ENCODE measurements at regions not wholly inside any gene's neighbourhood (a gene's known extent, or its start where the extent isn't known, plus 50 kb on each side); places are given as distances from the start of the nearest gene placed in this dataset.

GRCh38 chr5:153896117-153896516 is 142.6 kb downstream of the FAM114A2 start:
- TF ChIP-seq CTCF (IDR thresholded peaks at IDR 0.05; ENCODE audit: insufficient read depth, low read length): no peak
- DNase-seq (ENCODE audit: low read depth): no peak
- no peak overlapping the region for H3K4me3 ChIP-seq (ENCODE audit: low read depth, low read length)

GRCh38 chr5:153895266-153895665 is 143.4 kb downstream of the FAM114A2 start:
- no peak overlapping the region for H3K4me3 ChIP-seq (ENCODE audit: low read depth, low read length)
- TF ChIP-seq CTCF (IDR thresholded peaks at IDR 0.05; ENCODE audit: insufficient read depth, low read length): no peak
- no peak for DNase-seq (ENCODE audit: low read depth)

- no peak overlapping the region for H3K4me3 ChIP-seq (ENCODE audit: low read depth, low read length)
- TF ChIP-seq CTCF (IDR thresholded peaks at IDR 0.05; ENCODE audit: insufficient read depth, low read length): no peak
- no peak for DNase-seq (ENCODE audit: low read depth)
Measured at GRCh38 chr5:153893817-153894216, 144.9 kb downstream of the FAM114A2 start.

- no peak overlapping the region for H3K4me3 ChIP-seq (ENCODE audit: low read depth, low read length)
- no peak for TF ChIP-seq CTCF (IDR thresholded peaks at IDR 0.05; ENCODE audit: insufficient read depth, low read length)
- no peak for DNase-seq (ENCODE audit: low read depth)
Measured at GRCh38 chr5:153891394-153891793, 147.3 kb downstream of the FAM114A2 start.

- H3K4me3 ChIP-seq (ENCODE audit: low read depth, low read length): no peak overlapping the region
- no peak for DNase-seq (ENCODE audit: low read depth)
- TF ChIP-seq CTCF (IDR thresholded peaks at IDR 0.05; ENCODE audit: insufficient read depth, low read length): no peak
Measured at GRCh38 chr5:153888781-153889180, 149.9 kb downstream of the FAM114A2 start.

GRCh38 chr5:153885141-153885540 is 153.6 kb downstream of the FAM114A2 start:
- DNase-seq (ENCODE audit: low read depth): no peak
- no peak overlapping the region for H3K4me3 ChIP-seq (ENCODE audit: low read depth, low read length)
- no peak for TF ChIP-seq CTCF (IDR thresholded peaks at IDR 0.05; ENCODE audit: insufficient read depth, low read length)

- TF ChIP-seq CTCF (IDR thresholded peaks at IDR 0.05; ENCODE audit: insufficient read depth, low read length): no peak
- no peak for DNase-seq (ENCODE audit: low read depth)
- no peak overlapping the region for H3K4me3 ChIP-seq (ENCODE audit: low read depth, low read length)
Measured at GRCh38 chr5:153884612-153884957, 154.1 kb downstream of the FAM114A2 start.

All from fibroblast of the aortic adventitia (primary cell).